Transverse colon (tissue), 3 donors: ENCODE measurements at regions not wholly inside any gene's neighbourhood (a gene's known extent, or its start where the extent isn't known, plus 50 kb on each side); places are given as distances from the start of the nearest gene placed in this dataset.

ENCODE experiments used
- CTCF ChIP-seq, 5 experiments: fragments of 200-600 bp in 3 of 5; fragments of 450-650 bp in 2 of 5; sonication (generic) in 3 of 5; IDR thresholded peaks; 1 replicate in 2 of 5; 2 replicates in 3 of 5; pipeline ENCODE4 v1.5.1; 2016 to 2017; ENCODE audit warnings: antibody characterized with exemption in 5 of 5, inconsistent platforms in 3 of 5, mild to moderate bottlenecking in 2 of 5, moderate library complexity in 1 of 5
- EP300 ChIP-seq: sonication (generic); formaldehyde crosslinking; IDR thresholded peaks from one replicate; pipeline ENCODE4 v1.6.1; 2017; ENCODE audit warnings: antibody characterized with exemption, low read depth

GRCh38 chrX:95101851-95102390 lies 1427.9 kb downstream of the FAM133A start:
- TF ChIP-seq EP300 = no peak
- TF ChIP-seq CTCF (IDR thresholded peaks at IDR 0.05) = no peak
